Body of pancreas (tissue), 4 donors: ENCODE measurements at regions not wholly inside any gene's neighbourhood (a gene's known extent, or its start where the extent isn't known, plus 50 kb on each side); places are given as distances from the start of the nearest gene placed in this dataset.

Experiments
- POLR2A ChIP-seq, 3 donors: fragments of 450-650 bp; IDR thresholded peaks; one replicate each; pipeline ENCODE4 v1.6.1; 2016; ENCODE audit warnings: antibody characterized with exemption in 3 of 3, mild to moderate bottlenecking in 2 of 3
- TF ChIP-seq, protein P1 (sequence below), 7 experiments: fragments of 450-650 bp in 4 of 7; fragments of 200-600 bp in 3 of 7; sonication (generic) in 3 of 7; IDR thresholded peaks; one replicate each; pipeline ENCODE4 v1.5.1; 2016 to 2019; ENCODE audit warnings: antibody characterized with exemption in 7 of 7

DNA sequence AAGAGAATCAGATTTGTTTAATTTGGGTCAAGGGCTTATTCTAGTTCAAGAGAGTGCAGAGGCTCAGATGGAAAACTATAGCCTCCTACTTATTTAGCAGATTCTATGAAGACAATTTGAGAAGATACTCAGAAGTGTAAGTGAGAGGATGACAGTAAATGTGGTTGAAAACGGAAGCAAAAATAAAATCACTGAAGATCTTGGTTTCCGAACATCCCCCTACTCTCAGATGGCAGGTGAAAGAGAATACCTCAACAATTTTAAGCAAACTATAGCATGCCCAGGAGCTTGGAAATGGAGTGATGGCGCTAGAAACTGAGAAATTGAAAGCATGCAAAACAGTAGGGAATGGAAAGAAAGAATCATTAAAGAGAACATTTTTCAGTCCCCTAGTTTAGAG is 705.5 kb upstream of the CDH8 start:
- TF ChIP-seq, protein P1, sequence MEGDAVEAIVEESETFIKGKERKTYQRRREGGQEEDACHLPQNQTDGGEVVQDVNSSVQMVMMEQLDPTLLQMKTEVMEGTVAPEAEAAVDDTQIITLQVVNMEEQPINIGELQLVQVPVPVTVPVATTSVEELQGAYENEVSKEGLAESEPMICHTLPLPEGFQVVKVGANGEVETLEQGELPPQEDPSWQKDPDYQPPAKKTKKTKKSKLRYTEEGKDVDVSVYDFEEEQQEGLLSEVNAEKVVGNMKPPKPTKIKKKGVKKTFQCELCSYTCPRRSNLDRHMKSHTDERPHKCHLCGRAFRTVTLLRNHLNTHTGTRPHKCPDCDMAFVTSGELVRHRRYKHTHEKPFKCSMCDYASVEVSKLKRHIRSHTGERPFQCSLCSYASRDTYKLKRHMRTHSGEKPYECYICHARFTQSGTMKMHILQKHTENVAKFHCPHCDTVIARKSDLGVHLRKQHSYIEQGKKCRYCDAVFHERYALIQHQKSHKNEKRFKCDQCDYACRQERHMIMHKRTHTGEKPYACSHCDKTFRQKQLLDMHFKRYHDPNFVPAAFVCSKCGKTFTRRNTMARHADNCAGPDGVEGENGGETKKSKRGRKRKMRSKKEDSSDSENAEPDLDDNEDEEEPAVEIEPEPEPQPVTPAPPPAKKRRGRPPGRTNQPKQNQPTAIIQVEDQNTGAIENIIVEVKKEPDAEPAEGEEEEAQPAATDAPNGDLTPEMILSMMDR (IDR thresholded peaks at IDR 0.05), result no peak
- no peak for TF ChIP-seq POLR2A (IDR thresholded peaks at IDR 0.05)
